CD4-positive, alpha-beta T cell treated with Interleukin-4 for 1 hour (primary cell): ENCODE measurements at regions not wholly inside any gene's neighbourhood (a gene's known extent, or its start where the extent isn't known, plus 50 kb on each side); places are given as distances from the start of the nearest gene placed in this dataset.

ENCODE experiments used
- DNase-seq, 2 donors: peaks; one replicate each; pipeline ENCODE4 v3.0.0-alpha.2; 2020 to 2022

DNA sequence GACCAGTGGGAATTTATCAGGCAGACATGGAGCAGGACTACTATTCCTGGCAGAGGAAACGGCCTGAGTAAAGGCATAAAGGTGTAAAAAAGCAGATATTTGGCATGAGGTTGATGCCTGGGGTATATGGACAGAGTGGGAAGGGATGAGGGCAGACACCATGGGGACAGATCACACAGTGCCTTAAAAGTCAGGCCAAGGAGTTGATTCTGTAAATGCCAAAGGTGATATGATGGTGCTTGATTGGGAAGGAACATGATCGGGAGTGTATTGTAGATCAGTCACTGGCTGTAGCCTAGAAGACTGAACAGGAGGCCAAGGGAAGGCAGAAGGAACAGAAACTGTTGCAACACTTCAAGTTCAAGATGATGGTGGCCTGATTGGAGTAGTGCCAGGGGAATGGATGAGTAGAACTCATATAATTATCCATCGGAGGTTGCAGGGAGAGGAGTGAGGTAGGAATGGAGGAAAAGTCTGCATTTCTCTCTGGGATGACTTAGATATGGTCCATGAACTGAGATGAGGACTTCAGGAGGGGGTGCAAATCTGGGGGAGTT lies 594.3 kb upstream of the KLF4 start:
- DNase-seq = peak in 1 of 2 donors; percentile 18

DNA sequence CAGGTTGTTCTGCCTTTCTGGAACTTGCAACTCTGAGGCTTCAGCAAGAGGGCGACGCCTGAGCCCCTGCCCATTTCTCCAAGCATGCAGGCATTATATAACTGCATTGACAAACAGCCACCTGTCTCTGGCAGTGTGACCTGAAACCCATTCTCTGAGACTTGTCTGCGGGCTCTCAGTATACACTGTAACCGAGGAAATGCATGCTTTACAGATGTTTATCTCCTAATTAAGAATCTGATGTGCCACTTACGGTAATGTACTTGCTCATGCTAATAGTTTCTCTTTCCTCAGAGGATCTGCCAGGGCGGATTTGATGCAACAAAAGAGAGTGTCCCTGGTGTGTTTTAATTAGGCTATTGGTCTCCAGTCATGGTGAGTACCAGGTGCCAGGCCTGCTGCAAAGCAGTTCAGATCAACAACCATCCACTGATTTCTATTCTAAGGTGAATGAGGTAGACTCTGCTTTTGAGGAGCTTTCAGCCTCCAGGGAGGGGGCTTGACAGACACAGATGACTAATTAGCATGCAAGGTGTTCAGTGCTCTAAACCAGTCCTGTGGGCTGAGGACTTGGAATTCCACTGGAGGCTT lies 593.7 kb upstream of the KLF4 start:
- DNase-seq = no peak

DNA sequence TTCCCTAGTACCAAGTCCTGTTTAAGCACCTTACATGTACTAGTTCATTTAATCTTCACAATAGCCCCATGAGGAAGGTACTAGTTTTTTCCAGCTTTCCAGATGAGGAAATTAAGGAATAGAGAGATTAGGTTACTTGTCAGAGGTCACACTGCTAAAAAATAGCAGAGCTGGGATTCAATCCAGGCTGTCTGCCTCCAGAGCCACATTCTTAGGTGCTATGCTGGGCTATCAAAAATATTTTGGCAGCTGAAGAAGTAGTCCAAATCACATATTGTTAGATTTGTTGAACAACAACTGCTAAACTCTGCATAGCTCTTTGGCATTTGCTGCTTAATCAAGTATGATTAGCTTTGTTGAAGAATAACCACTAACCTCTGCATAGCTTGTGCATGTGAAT lies 591.5 kb upstream of the KLF4 start:
- DNase-seq = no peak

DNA sequence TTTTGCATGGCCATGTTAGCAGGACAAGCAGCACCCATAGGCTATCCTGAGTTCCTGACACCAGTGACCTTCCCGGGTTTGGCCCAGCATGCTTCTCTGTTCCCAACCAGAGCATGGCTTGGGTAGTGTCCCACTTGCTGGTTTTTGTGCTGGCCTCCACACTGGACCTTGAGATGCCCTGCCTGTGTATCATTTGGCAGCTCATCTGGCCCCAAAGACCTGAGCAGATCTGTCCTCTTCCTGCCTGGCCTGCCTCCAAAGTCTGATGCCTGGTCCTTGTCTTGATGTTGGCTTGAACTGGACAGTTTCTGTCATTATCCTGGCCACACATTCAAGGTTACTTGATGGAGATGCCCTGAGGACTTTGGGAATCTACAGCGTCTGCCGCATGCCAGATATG lies 590.7 kb upstream of the KLF4 start:
- no peak for DNase-seq

DNA sequence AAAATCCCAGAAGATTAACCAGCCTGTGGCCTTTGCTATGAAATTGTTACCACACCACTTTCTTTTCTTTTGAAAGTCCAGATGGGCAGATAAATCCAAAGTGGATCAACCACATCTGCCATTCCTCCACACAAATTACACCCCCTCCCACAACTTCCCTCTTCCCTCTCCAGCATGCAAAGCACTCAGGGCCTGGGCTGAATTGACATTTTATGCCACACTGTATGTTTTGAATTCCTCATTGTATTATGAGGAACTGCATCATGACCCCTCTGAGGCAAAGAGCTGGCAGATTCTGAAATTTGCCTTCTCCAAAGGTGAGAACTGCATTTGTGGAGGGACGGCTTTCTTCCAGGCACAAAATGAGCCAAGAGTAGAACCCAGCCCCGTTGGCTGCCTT lies 589.2 kb upstream of the KLF4 start:
- no peak for DNase-seq

DNA sequence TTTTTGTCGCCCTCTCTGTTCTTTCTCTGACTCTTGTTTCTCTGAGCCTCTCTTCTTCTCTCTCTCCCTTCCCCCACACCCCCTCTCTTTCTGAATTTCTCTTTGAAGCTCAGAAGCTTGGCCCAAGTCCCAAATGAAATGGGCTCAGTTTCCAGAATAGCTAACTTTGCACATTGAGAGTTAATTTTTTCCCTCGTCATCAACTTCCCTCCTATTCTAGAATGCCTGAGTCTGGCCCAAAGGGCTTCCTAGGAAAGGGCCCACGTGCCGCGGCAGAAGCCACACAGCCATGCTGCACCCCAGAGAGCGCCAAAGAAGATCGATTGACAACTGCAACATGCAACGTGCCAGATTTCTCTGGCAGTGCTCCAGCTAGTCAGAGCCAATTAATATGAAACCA lies 588.8 kb upstream of the KLF4 start:
- DNase-seq = no peak

DNA sequence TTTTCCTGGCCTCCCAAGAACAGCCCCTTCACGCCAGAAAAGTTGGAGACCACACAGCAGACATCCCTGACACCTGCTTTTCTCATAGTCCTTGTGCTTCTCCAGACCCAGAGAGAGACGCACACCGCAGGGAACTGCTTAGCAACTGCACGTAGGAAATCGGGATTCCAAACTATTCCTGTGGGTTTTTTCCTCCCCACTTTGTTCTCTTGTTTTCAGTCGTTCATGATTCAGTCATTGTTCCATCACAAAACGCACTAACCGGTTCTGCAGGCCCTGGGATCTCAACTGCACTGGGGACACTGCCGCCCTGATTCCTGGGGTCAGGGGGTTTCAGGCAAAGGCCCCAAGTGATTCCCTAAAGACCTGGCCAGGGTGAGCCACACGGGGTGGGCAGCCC lies 588.0 kb upstream of the KLF4 start:
- no peak for DNase-seq

DNA sequence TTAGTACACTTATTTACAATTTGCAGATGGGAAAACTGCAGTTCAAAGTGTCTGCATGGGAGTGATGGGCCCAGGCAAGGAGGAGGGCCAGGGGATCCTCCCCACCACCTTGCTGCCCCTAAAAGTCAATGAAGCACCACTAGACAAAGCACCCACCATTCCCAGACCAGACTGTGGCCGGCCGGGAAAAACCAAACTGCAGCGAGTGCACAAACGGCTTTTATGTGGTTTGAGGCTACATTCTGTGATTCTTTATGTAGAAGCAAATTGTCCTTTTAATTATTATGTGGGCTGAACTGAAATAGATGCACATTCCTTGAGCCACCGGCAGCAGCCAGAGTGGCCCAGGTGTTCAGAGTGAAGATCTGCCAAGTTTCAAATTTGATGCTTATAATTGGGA lies 585.3 kb upstream of the KLF4 start:
- DNase-seq = no peak

DNA sequence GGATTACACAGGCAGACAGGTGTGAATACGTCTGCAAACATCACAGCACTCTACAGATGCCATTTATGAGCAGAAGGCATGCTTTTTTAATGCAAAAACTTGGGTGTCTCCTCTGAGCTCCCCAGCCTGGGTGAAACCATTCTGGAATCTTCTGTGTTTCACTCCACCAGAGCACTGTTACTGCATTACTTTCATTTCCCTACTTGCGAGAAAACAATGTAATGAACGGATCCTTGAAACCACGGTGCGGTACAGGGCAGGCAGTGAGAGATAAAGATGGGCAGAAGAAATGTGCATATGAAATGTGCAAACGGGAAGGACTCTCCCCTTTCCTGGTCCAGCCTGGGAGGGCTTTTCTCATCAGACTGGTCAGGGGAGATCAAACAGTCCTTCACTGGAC lies 584.3 kb upstream of the KLF4 start:
- no peak for DNase-seq

DNA sequence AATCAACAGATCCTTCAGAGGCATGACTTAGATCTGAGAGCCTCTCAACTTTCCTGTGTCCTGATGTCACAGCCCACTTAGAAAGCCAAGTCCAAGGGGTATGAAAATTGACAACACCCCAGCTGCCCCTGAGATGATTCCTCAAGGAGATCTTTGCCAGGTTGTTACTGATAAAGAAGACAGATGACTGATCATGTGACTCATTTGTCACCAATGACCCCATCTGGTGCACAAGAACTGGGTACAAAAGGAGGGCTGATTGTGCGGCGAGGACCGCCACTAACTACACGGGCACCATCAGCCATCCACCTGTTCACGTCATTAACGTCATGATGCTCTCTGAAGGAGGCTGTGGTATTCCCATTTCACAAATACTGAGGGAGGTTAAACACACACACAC lies 583.2 kb upstream of the KLF4 start:
- DNase-seq = no peak

DNA sequence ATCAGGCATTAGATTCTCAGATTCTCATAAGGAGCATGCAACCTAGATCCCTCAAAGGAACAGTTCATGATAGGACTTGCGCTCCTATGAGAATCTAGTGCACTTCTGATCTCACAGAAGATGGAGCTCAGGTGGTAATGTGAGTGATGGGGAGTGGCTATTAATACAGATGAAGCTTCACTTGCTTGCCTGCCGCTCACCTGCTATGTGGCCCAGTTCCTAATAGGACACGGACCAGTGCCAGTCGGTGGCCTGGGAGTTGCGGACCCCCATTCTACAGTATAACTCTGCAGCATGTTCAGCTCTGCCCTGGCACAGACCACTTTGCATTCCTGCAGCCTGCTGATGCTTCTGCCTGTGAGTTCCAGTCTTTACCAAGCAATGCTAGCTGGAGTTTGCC lies 581.3 kb upstream of the KLF4 start:
- no peak for DNase-seq

DNA sequence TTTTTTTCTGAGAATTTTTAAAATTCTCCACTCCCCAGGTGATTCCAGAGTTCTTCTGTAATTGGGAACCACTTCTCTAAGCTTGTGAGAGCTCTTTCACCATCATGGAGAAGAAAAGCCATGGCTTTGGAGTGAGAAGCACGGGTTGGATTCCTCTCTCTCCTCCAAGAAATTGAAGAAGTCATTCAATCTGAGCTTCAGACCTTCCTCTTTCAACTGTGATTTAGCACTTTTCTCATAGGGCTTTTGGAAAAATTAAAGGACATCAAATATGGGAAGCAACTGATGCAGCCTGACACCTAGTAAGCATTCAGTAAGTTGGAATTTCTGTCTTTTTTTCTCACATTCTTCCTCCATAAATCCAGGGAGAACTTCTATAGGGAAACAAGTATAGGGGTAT lies 580.4 kb upstream of the KLF4 start:
- DNase-seq = no peak

DNA sequence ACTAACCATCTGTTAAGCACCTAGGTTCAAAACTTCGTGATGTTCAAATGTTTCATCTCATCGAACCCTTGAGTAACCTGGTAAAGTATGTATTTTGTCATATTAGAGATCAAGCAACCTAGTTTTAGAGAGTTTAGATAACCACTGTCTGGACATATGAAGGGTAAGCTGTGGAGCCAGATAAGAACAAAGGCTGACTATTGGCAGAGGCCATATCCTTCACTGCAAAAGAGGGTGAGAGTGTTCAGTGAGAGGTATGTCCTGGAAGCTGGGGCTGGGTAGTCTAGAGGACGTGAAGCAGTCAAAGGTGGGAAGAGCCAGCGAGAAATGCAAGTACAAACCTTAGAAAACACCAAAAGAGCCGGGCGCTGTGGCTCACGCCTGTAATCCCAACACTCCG lies 573.1 kb upstream of the KLF4 start:
- DNase-seq = no peak

DNA sequence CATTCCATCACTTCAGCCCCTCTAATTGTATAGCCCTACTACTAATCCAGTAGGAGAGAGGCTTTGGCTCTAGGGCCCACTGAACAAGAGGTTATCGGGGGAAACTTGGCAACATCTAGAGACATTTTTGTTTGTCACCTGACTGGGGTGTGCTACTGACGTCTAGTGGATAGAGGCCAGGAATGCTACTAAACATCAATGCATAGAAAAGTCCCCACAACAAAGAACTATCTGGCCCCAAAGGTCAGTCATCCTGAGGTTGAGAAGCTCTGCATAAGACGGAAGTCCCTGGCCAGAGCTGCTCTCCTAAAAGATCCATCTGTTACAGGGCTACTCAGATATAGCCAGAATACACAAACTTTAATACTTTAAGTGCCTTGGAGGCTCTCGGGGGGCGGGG lies 570.6 kb upstream of the KLF4 start:
- no peak for DNase-seq

DNA sequence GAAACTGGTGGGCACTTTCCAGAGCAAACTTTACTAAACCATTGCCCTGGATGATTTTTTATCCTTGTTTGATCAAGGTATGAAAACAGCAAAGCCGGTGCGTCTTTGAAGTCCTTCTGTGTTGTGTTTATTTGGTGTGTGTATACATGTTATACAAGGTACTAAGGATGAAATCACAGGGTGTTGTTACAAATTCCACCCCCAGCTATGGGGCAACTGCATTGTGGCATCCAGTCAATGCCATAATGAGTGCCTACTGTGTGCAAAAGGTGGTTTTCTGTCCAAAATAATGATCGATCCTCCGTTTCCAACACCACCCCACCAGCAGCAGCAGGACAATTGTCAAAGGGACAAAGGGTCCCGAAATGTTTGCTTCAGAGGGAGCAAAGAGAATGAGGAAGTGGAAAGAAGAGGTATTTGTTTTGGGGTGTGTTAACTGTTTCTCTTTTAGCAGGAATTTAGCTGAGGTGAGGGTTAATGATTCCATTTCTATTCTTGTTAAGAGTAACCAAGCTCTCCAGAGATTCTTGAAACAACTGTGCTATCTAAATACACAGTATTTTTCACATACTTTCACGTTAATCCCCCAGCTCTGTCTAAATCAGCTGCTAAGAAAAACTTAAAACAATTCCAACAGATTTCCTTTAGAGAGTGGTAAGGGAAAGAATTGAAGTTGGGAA lies 568.7 kb upstream of the KLF4 start:
- no peak for DNase-seq

DNA sequence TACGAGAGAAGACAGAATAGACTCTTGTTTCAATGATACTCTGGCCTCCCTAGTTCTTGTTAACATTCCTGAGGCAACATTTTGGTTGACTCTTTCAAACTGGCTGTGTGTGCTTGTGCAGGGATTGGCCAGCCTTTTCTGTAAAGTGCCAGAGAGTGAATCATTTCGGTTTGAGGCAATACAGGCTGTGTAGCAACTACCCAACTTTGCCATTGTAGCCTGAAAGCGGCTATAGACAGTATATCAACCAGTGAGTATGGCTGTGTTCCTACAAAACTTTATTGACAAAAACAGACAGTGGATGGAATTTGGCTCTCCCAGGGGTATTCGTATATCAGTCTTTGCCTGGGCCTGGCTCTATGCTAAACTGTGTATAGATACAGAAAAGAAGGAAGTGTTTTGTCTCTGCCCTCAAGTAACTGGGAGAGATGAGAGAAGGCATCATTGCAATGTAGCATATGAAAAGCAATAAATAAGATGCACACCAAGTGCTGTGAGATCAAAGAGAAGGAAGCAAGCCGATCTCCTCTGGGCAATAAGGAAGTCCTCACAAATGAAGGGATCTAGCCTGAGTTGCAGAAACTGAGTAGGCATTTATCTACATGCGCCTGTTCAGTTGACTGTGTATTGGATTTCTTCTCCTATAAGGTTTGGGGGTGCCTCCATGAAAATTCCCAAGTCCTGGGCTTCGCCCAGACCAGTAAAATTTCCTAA lies 568.0 kb upstream of the KLF4 start:
- peak in 1 of 2 donors; percentile 26 for DNase-seq

DNA sequence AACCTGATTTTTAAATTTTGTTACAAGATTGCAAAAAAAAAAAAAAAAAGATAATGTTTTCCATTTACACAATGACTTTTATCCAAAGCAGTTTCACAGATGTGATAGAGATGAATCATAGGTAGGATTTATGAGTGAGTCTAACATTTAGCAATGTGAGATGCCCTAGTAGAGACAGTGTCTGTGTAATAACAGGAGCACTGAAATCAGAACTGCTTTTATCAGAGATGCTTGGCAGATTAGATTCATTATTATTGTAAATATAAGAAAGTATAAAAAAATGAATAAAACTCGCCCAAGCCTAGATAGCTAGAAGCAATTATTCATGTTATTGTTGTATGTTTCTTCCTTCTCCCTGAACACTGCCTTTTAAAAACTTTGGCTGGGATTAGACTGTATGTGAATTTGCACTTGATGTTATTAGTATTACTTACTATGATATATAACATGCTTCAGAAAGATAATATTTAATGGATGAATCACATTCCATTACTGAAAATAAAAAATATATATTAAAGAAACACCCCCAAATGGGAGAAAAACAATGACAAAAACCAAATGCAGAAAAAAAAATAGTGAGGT lies 567.3 kb upstream of the KLF4 start:
- no peak for DNase-seq

DNA sequence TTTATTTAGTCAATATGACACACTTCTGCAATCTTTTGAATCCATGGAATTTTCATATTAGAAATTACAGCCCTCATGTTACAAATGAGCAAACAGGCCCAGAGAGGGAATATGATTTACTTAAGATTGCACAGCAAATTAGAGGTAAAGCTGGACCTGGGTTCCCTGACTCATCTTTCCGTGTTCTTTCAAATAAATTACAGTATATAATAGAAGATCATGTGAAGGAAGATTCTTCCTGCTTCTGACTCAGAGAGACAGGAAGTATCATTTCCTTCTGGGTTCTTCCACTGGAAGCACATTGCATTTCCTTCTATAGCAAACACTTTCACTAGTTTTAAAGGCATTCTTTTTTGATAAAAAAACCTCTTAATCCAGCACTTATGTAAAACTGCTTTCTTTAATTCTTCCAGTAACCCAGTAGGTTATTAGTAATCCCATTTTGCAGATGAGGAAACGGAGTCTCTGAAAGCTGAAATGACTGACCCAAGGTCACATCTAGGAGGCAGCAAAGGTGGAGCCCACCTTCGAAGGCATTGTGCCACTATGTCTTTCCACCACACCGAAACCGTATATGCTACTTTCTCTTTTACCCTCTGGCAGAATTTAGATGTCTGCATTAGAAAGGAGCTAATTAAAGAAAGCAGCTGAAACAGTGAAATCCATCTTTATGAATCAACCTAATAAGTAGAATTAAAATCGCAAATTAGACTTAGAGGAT lies 566.7 kb upstream of the KLF4 start:
- DNase-seq = no peak

DNA sequence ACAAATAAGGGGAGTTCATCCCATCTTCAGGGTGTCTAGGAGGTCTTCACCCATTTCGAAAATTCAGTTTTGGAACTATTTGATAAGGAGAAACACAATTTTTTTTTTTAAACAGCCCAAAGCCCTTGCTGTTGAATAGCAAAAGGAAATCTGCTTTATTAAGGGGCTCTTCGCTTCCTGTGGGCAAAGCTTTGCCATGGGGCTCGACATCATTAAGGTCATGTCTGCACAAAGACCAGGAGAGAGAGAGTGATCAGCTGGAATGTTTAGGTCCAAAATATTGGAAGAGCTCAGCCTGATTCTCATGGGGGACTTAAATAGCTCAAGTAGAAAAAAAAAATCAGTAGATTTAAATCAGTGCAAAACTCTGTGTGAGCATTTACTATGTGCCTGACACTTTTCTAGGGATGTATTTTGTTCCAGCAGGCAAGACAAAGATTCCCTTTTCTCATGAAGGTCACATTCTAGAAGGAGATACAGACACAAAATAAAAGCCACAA lies 564.6 kb upstream of the KLF4 start:
- no peak for DNase-seq

DNA sequence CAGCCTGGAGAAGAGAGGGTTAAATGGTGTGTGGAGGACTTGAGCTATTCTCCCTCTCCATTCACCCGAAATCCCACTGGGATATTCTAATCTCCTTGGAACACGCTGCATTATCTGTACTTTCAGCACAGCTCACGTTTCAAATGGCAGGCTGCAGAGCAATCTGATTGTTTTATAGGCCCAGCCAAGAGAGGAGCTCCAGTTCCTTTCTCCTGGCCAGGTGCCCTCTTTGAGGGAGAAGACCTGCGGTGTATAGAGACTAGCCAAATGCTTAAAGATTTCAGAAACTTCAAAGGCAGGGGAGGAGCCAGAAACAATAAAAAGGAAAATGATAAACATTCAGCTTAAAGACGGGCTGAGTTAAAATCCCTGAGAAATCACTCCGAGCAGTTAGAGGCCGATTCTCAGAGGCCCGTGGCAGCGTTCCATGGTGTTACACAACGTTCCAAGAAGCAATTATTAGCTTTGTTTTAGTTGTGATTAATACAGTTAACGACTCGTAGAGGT lies 564.0 kb upstream of the KLF4 start:
- DNase-seq = no peak

DNA sequence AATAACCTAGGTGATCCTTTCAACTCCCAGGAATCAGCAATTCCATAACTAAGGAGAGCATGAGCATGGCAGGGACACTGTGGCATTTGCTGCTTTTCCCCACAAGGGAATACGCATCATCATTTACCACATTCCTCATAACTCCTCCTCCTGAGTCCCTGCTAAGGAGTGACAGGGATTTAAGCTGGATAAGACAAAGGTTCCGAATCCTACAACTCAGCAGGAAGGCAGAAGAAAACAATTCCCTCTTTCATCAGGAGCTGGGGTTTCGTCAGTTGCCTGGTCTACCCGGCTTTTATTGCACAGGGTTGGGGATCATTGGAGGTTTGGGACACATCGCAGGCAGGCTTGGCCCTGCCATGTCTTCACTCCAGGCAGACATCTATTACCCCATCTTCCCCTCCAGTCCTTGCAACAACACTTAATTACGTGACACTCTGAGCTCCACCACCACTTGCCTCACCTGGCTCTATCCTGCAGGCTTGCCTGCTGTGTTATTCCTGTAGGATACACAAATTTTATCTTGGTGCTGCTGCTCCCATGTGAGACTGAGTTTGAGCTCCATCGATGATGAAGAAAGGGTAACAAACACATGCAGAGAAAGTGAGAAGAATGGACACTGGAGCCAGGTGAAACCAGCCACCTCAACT lies 563.0 kb upstream of the KLF4 start:
- DNase-seq = no peak

DNA sequence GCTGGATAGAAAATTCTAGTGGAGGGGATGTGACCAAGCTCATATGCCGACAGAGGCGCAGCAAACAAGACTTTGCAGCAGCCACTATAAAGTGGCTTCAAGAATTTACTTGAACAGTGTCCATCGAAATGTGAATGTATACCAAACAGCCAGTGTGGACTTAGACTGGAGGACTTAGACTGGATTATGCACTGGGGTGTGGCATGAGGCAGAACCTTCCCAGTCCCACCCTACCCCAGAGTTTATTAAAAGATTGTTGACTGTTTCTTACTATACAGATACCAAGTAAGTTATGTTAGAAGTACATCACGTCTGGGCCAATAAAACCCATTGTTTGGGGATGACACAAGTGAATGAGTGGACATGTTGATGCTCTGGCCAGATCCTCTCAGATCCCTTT lies 561.3 kb upstream of the KLF4 start:
- DNase-seq = no peak
